H9 (cell line): ENCODE measurements at regions not wholly inside any gene's neighbourhood (a gene's known extent, or its start where the extent isn't known, plus 50 kb on each side); places are given as distances from the start of the nearest gene placed in this dataset.

Experiments
- DNase-seq: peaks from one replicate; pipeline ENCODE4 v3.0.0-alpha.2; 2017
- H2AFZ ChIP-seq: one replicate; pipeline ENCODE4 v1.6.1; 2013; ENCODE audit warnings: mild to moderate bottlenecking, low read length, control low read depth, moderate library complexity
- H2AK5ac ChIP-seq: 2 replicates; pipeline ENCODE4 v1.6.1; 2013; ENCODE audit warnings: low read length, control low read depth, mixed read lengths; ENCODE audit not compliant: insufficient read length
- H2BK120ac ChIP-seq: one replicate; pipeline ENCODE4 v1.6.1; 2013; ENCODE audit warnings: low read depth, mild to moderate bottlenecking, low read length, control low read depth, inconsistent platforms; ENCODE audit not compliant: poor library complexity, severe bottlenecking
- H2BK12ac ChIP-seq: 2 replicates; pipeline ENCODE4 v1.6.1; 2013; ENCODE audit warnings: low read length, control low read depth, mixed read lengths, low read depth; ENCODE audit not compliant: insufficient read length
- H2BK15ac ChIP-seq: 2 replicates; pipeline ENCODE4 v1.6.1; 2013; ENCODE audit warnings: low read depth, low read length, control low read depth
- H2BK20ac ChIP-seq: one replicate; pipeline ENCODE4 v1.6.1; 2013; ENCODE audit warnings: low read depth, mild to moderate bottlenecking, low read length, control low read depth, inconsistent platforms; ENCODE audit not compliant: poor library complexity, severe bottlenecking
- H2BK5ac ChIP-seq: 2 replicates; pipeline ENCODE4 v1.6.1; 2013; ENCODE audit warnings: low read length, control low read depth, mixed read lengths; ENCODE audit not compliant: insufficient read length
- H3K14ac ChIP-seq: 2 replicates; pipeline ENCODE4 v1.6.1; 2013; ENCODE audit warnings: low read length, control low read depth; ENCODE audit not compliant: insufficient read depth
- H3K18ac ChIP-seq: 2 replicates; pipeline ENCODE4 v1.6.1; 2013; ENCODE audit warnings: low read depth, mild to moderate bottlenecking, mixed read lengths, low read length, control low read depth; ENCODE audit not compliant: insufficient read length
- H3K23ac ChIP-seq: 2 replicates; pipeline ENCODE4 v1.6.1; 2013; ENCODE audit warnings: low read length, control low read depth, mixed read lengths, low read depth; ENCODE audit not compliant: insufficient read length
- H3K23me2 ChIP-seq: 2 replicates; pipeline ENCODE4 v1.6.1; 2013; ENCODE audit warnings: low read depth, mild to moderate bottlenecking, mixed read lengths, low read length, control low read depth; ENCODE audit not compliant: insufficient read length, poor library complexity, severe bottlenecking
- H3K27ac ChIP-seq: 2 replicates; pipeline ENCODE4 v1.5.1; 2013; ENCODE audit warnings: low read length, control low read depth, mixed read lengths, low read depth; ENCODE audit not compliant: insufficient read length
- H3K27me3 ChIP-seq: 2 replicates; pipeline ENCODE4 v1.6.1; 2013; ENCODE audit warnings: low read length, control low read depth, inconsistent platforms; ENCODE audit not compliant: insufficient read depth
- H3K4ac ChIP-seq: 2 replicates; pipeline ENCODE4 v1.6.1; 2013; ENCODE audit warnings: low read depth, mild to moderate bottlenecking, control low read depth, inconsistent platforms, low read length, moderate library complexity
- H3K4me1 ChIP-seq: 2 replicates; pipeline ENCODE4 v1.6.1; 2013; ENCODE audit warnings: low read length, control low read depth, inconsistent platforms; ENCODE audit not compliant: insufficient read depth
- H3K4me2 ChIP-seq: 2 replicates; pipeline ENCODE4 v1.6.1; 2013; ENCODE audit warnings: low read length, control low read depth, mixed read lengths; ENCODE audit not compliant: insufficient read length, insufficient read depth
- H3K56ac ChIP-seq: 2 replicates; pipeline ENCODE4 v1.6.1; 2013; ENCODE audit warnings: low read depth, mild to moderate bottlenecking, mixed read lengths, low read length, control low read depth; ENCODE audit not compliant: insufficient read length
- H3K79me1 ChIP-seq: 2 replicates; pipeline ENCODE4 v1.6.1; 2013; ENCODE audit warnings: low read depth, mild to moderate bottlenecking, moderate library complexity, low read length, control low read depth, inconsistent platforms; ENCODE audit not compliant: insufficient read depth, poor library complexity, severe bottlenecking
- H3K79me2 ChIP-seq: 2 replicates; pipeline ENCODE4 v1.6.1; 2013; ENCODE audit warnings: low read length, control low read depth, inconsistent platforms; ENCODE audit not compliant: insufficient read depth
- H3K9ac ChIP-seq: 2 replicates; pipeline ENCODE4 v1.6.1; 2013; ENCODE audit warnings: low read length, control low read depth, mixed read lengths; ENCODE audit not compliant: insufficient read length; ENCODE audit errors: extremely low read depth
- H3K9me3 ChIP-seq: one replicate; pipeline ENCODE4 v1.6.1; 2013; ENCODE audit warnings: low read depth, low read length, inconsistent platforms; ENCODE audit not compliant: control insufficient read depth
- H3T11ph ChIP-seq: one replicate; pipeline ENCODE4 v1.6.1; 2013; ENCODE audit warnings: mild to moderate bottlenecking, low read length, control low read depth, inconsistent platforms
- H4K20me1 ChIP-seq: one replicate; pipeline ENCODE4 v1.6.1; 2013; ENCODE audit not compliant: control insufficient read depth, insufficient read length, insufficient read depth
- H4K5ac ChIP-seq: 2 replicates; pipeline ENCODE4 v1.6.1; 2013; ENCODE audit warnings: low read depth, mild to moderate bottlenecking, mixed read lengths, low read length, control low read depth; ENCODE audit not compliant: insufficient read length
- H4K8ac ChIP-seq: replicated peaks from 2 replicates; pipeline ENCODE4 v1.6.1; 2013; ENCODE audit warnings: low read length, control low read depth, mixed read lengths, low read depth; ENCODE audit not compliant: insufficient read length
- H4K91ac ChIP-seq: 2 replicates; pipeline ENCODE4 v1.6.1; 2013; ENCODE audit warnings: low read depth, mild to moderate bottlenecking, moderate library complexity, mixed read lengths, low read length, control low read depth; ENCODE audit not compliant: insufficient read length
- H3K27ac Mint-ChIP-seq, 3 experiments: 2 replicates in 2 of 3; 3 replicates in 1 of 3; pipeline ENCODE4 v1.8.0; 2020 to 2021; ENCODE audit warnings: mixed read lengths in 3 of 3, mild to moderate bottlenecking in 1 of 3, moderate library complexity in 1 of 3
- H3K27me3 Mint-ChIP-seq: 2 replicates; pipeline ENCODE4 v1.8.0; 2021; ENCODE audit warnings: low read depth, mild to moderate bottlenecking, moderate library complexity, mixed read lengths
- H3K36me3 Mint-ChIP-seq, 3 experiments: 2 replicates in 2 of 3; 3 replicates in 1 of 3; pipeline ENCODE4 v1.8.0; 2020 to 2021; ENCODE audit warnings: low read depth in 3 of 3, mixed read lengths in 3 of 3; ENCODE audit not compliant: insufficient read depth in 1 of 3
- H3K4me1 Mint-ChIP-seq, 2 experiments: 2 replicates each; pipeline ENCODE4 v1.8.0; 2020; ENCODE audit warnings: mixed read lengths in 2 of 2
- H3K4me3 Mint-ChIP-seq, 2 experiments: 2 replicates in 1 of 2; 3 replicates in 1 of 2; pipeline ENCODE4 v1.8.0; 2020 to 2021; ENCODE audit warnings: mild to moderate bottlenecking in 2 of 2, mixed read lengths in 2 of 2, moderate library complexity in 1 of 2
- H3K9me3 Mint-ChIP-seq, 2 experiments: 2 replicates in 1 of 2; 3 replicates in 1 of 2; pipeline ENCODE4 v1.8.0; 2020; ENCODE audit warnings: mild to moderate bottlenecking in 2 of 2, mixed read lengths in 2 of 2, moderate library complexity in 1 of 2
- WGBS: extraction: QIAGEN DNeasy Blood & Tissue Kit; methylation state at CpG from one replicate; pipeline ENCODE4 v1.1.7; 2013; ENCODE audit warnings: missing lambda C conversion rate, low lambda C conversion rate, mixed read lengths; ENCODE audit not compliant: insufficient read length; ENCODE audit errors: extremely low coverage; 5-methylcytosine and 5-hydroxymethylcytosine counted together
- TF ChIP-seq, protein P1 (sequence below): fragments of 200-600 bp; sonication (generic); conservative IDR thresholded peaks from 3 replicates; pipeline ENCODE4 v1.8.0; 2021; ENCODE audit warnings: antibody characterized with exemption, mild to moderate bottlenecking

DNA sequence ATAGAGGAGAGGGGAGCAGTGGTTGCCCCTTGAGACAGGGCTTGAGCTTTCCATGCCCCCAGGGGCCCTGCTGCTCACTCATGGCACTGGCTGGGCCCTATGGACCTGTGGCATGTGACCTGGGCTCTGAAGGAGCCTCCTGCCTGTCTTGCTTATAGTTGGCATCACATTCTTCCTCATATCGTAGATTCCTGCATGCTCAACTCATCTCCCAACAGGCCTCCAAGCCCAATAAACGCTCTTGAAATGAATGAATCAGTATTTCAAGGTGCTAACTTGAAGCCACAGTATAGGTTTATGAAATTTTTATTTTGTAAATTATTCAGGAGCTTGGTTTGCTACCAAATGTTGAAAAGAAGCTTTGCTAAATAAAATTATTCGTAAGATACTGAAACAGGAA lies 93.3 kb upstream of the SLC7A14 start:
- H4K20me1 ChIP-seq, result no peaks in the 10 kb centered on the region
- no peak overlapping the region for H2BK20ac ChIP-seq
- no peak overlapping the region for H3K27ac Mint-ChIP-seq
- no peak overlapping the region for H3K4ac ChIP-seq
- no peak overlapping the region for H3K56ac ChIP-seq
- no peak overlapping the region for H2AK5ac ChIP-seq
- H3K27me3 Mint-ChIP-seq, result no peaks in the 10 kb centered on the region
- H3K36me3 Mint-ChIP-seq, result peaks cover 19 to 27% (median 21%) of the 10 kb centered on the region in 3 experiments
- H3K79me1 ChIP-seq, result no peaks in the 10 kb centered on the region
- H3K4me2 ChIP-seq, result no peak overlapping the region
- H4K8ac ChIP-seq, result no peak overlapping the region
- no peak overlapping the region for H3T11ph ChIP-seq
- no peaks in the 10 kb centered on the region for H3K79me2 ChIP-seq
- no peak overlapping the region for H4K5ac ChIP-seq
- no peaks in the 10 kb centered on the region for H3K23me2 ChIP-seq
- TF ChIP-seq, protein P1, sequence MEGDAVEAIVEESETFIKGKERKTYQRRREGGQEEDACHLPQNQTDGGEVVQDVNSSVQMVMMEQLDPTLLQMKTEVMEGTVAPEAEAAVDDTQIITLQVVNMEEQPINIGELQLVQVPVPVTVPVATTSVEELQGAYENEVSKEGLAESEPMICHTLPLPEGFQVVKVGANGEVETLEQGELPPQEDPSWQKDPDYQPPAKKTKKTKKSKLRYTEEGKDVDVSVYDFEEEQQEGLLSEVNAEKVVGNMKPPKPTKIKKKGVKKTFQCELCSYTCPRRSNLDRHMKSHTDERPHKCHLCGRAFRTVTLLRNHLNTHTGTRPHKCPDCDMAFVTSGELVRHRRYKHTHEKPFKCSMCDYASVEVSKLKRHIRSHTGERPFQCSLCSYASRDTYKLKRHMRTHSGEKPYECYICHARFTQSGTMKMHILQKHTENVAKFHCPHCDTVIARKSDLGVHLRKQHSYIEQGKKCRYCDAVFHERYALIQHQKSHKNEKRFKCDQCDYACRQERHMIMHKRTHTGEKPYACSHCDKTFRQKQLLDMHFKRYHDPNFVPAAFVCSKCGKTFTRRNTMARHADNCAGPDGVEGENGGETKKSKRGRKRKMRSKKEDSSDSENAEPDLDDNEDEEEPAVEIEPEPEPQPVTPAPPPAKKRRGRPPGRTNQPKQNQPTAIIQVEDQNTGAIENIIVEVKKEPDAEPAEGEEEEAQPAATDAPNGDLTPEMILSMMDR, result no peak
- WGBS, result no CpG with 5 or more reads among the region's 3 CpGs
- no peak overlapping the region for H2AFZ ChIP-seq
- no peak overlapping the region for H3K23ac ChIP-seq
- H3K4me1 ChIP-seq, result no peaks in the 10 kb centered on the region
- no peak overlapping the region for H4K91ac ChIP-seq
- H2BK15ac ChIP-seq, result no peak overlapping the region
- no peak overlapping the region for H2BK5ac ChIP-seq
- H3K9me3 Mint-ChIP-seq, result peaks cover 24 to 26% of the 10 kb centered on the region in 2 experiments
- H3K4me3 Mint-ChIP-seq, result no peak overlapping the region
- no peak overlapping the region for H2BK120ac ChIP-seq
- no peak overlapping the region for H3K27ac ChIP-seq
- H2BK12ac ChIP-seq, result no peak overlapping the region
- peaks cover 0 to 3% of the 10 kb centered on the region in 2 experiments; a peak in 1 of 4 replicates for H3K4me1 Mint-ChIP-seq
- no peaks in the 10 kb centered on the region for H3K27me3 ChIP-seq
- no peaks in the 10 kb centered on the region for H3K9me3 ChIP-seq
- DNase-seq, result no peak
- no peak overlapping the region for H3K18ac ChIP-seq
- H3K9ac ChIP-seq, result no peak overlapping the region
- no peak overlapping the region for H3K14ac ChIP-seq
